Left lung (tissue), 4 donors: ENCODE measurements at regions not wholly inside any gene's neighbourhood (a gene's known extent, or its start where the extent isn't known, plus 50 kb on each side); places are given as distances from the start of the nearest gene placed in this dataset.

Experiments
- ATAC-seq: fragments of 200-7000 bp; cut with Tn5 transposase; one replicate; pipeline ENCODE4 v1.9.1; 2020; ENCODE audit warnings: moderate library complexity
- DNase-seq, 4 donors: peaks; one replicate each; pipeline ENCODE4 v3.0.0-alpha.2; 2013 to 2020
- H3K27ac ChIP-seq, 2 donors: fragments of 200-600 bp; sonication (generic) in 1 of 2; one replicate each; pipeline versions ENCODE4 v1.5.0 to v1.8.0; 2020 to 2021
- H3K27me3 ChIP-seq, 2 donors: fragments of 200-600 bp; sonication (generic) in 1 of 2; one replicate each; pipeline versions ENCODE4 v1.5.0 to v1.8.0; 2020 to 2021
- H3K36me3 ChIP-seq, 2 donors: fragments of 200-600 bp; sonication (generic) in 1 of 2; one replicate each; pipeline versions ENCODE4 v1.5.0 to v1.8.0; 2020 to 2021
- H3K4me1 ChIP-seq, 2 donors: fragments of 200-600 bp; one replicate each; pipeline ENCODE4 v1.8.0; 2021
- H3K4me3 ChIP-seq, 2 donors: fragments of 200-600 bp; sonication (generic) in 1 of 2; one replicate each; pipeline versions ENCODE4 v1.5.0 to v1.8.0; 2020 to 2021; ENCODE audit warnings: mild to moderate bottlenecking in 1 of 2
- H3K9me3 ChIP-seq, 2 donors: fragments of 200-600 bp; sonication (generic) in 1 of 2; one replicate each; pipeline versions ENCODE4 v1.5.0 to v1.8.0; 2020 to 2021
- CTCF ChIP-seq, 2 donors: fragments of 200-600 bp; sonication (generic) in 1 of 2; IDR thresholded peaks; one replicate each; pipeline versions ENCODE4 v1.5.0 to v1.8.0; 2021; ENCODE audit warnings: antibody characterized with exemption in 2 of 2
- intact Hi-C, 2 donors: fragments of 100-400 bp; cut with DNase I; formaldehyde crosslinking; loops; one replicate each; pipeline versions ENCODE4 v1.11.2 to v1.14.2; 2022
- donor health status: DM: no; HTN: yes; CAD: no.
- donor health status: DM: no; HTN: no; CAD: no.

DNA sequence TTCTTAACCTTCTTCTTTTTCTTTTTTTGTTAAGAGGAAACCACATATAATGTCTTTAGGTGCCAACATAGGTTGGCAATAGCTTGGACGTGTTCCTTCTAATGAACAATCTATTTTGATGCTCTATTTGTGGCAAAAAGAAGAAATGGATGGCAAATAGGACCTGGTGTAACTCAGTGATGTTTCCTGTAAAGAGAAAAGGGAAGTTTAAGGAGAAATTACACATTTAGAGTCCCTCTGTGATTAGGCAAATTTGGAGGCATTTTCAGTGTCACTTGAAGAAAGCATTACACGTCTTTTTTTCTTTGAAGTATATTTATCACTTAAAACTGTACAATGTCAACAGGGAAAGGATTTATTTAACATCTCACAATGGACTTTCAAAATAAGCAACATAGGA is 327.1 kb downstream of the ZIC1 start:
- intact Hi-C loops = no loop called here
- H3K4me3 ChIP-seq = no peak overlapping the region
- H3K9me3 ChIP-seq = no peaks in the 10 kb centered on the region
- ATAC-seq (no peak), DNase-seq (no peak)
- H3K27me3 ChIP-seq = no peaks in the 10 kb centered on the region
- TF ChIP-seq CTCF (IDR thresholded peaks at IDR 0.05) = no peak
- no peaks in the 10 kb centered on the region for H3K36me3 ChIP-seq
- H3K4me1 ChIP-seq = no peaks in the 10 kb centered on the region
- no peak overlapping the region for H3K27ac ChIP-seq

GRCh38 chr3:147737376-147737775 is 328.2 kb downstream of the ZIC1 start:
- intact Hi-C loops = no loop called here
- DNase-seq = no peak
- Histone ChIP-seq H3K9me3 (no peaks in the 10 kb centered on the region), H3K27me3 (no peaks in the 10 kb centered on the region), H3K4me3 (no peak overlapping the region), H3K4me1 (no peaks in the 10 kb centered on the region), H3K27ac (no peak overlapping the region), H3K36me3 (no peaks in the 10 kb centered on the region)
- no peak for TF ChIP-seq CTCF (IDR thresholded peaks at IDR 0.05)
- no peak for ATAC-seq

- Histone ChIP-seq H3K4me3 (no peak overlapping the region), H3K9me3 (no peaks in the 10 kb centered on the region), H3K27me3 (no peaks in the 10 kb centered on the region), H3K36me3 (no peaks in the 10 kb centered on the region), H3K27ac (no peak overlapping the region), H3K4me1 (no peaks in the 10 kb centered on the region)
- no peak for ATAC-seq
- intact Hi-C loops = no loop called here
- TF ChIP-seq CTCF (IDR thresholded peaks at IDR 0.05) = no peak
- no peak for DNase-seq
These were observed 331.8 kb downstream of the ZIC1 start for GRCh38 chr3:147740928-147741327.

DNA sequence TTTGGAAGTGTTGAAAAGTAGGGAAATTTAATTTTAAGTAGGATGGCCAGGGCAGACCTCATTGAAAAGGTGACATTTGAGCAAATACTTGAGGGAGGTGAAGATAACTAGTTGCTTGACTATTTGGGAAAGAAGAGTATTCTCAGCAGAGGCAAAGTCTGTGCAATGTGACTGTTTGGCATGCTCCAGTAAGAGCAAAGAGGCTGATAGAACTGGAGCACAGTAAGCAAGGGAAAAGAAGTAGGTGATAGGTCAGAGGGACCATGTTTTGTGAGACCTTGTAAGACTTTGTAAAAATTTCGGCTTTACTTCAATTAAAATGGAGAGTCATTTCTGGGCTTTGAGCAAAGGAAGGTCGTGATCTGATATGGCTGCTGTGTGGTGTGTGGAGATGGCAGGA is 335.8 kb downstream of the ZIC1 start:
- H3K36me3 ChIP-seq = no peaks in the 10 kb centered on the region
- no peaks in the 10 kb centered on the region for H3K4me1 ChIP-seq
- H3K4me3 ChIP-seq = no peak overlapping the region
- DNase-seq = no peak
- H3K27me3 ChIP-seq = no peaks in the 10 kb centered on the region
- no peak for ATAC-seq
- peaks cover 0 to 3% of the 10 kb centered on the region in 2 donors for H3K9me3 ChIP-seq
- intact Hi-C loops = no loop called here
- no peak overlapping the region for H3K27ac ChIP-seq
- TF ChIP-seq CTCF (IDR thresholded peaks at IDR 0.05) = no peak

- no peaks in the 10 kb centered on the region for H3K36me3 ChIP-seq
- H3K27ac ChIP-seq = no peak overlapping the region
- H3K27me3 ChIP-seq = no peaks in the 10 kb centered on the region
- DNase-seq = no peak
- no peaks in the 10 kb centered on the region for H3K9me3 ChIP-seq
- H3K4me1 ChIP-seq = no peaks in the 10 kb centered on the region
- no peak for TF ChIP-seq CTCF (IDR thresholded peaks at IDR 0.05)
- no peak for ATAC-seq
- no peak overlapping the region for H3K4me3 ChIP-seq
- intact Hi-C loops = no loop called here
These were observed 346.1 kb downstream of the ZIC1 start for GRCh38 chr3:147755310-147755709.
